A549 (cell line): ENCODE measurements at regions not wholly inside any gene's neighbourhood (a gene's known extent, or its start where the extent isn't known, plus 50 kb on each side); places are given as distances from the start of the nearest gene placed in this dataset.

Experiments used
- NFE2L2 ChIP-seq: fragments of 150-350 bp; conservative IDR thresholded peaks from 2 replicates; pipeline ENCODE4 v1.6.1; 2014; ENCODE audit warnings: low read length
- ZC3H11A ChIP-seq: fragments of 450-650 bp; IDR thresholded peaks from 2 replicates; pipeline ENCODE4 v1.6.1; 2014; ENCODE audit warnings: antibody characterized with exemption, mild to moderate bottlenecking

DNA sequence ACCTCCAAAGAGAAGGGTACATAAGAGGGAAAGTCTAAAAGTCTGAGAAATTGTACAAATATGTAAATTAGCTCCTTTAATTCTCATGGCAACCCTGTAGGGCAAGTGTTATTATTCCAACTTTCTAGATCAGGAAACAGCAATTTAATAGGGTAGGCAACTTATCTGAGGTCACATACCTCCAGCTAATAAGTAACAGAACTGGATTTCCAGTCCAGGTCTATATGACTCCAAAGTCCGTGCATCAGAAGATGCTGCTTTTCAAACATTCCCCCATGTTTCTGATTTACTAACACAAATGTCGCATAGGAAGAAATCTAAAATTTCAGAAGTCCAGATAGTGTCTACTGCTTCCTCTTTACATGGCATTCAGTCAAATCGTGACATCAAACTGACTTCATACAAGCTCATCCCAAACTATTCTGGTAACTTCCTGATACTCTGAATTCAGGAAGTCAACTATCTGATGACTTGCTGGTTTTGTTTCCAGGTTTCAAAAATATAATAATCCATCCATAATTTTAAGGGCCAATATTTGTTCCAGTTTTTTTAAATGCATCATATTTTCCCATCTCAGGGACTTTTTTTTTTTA is 419.3 kb upstream of the ACVR2A start:
- TF ChIP-seq ZC3H11A (no peak), NFE2L2 (no peak)
